GM23338 (cell line): ENCODE measurements at regions not wholly inside any gene's neighbourhood (a gene's known extent, or its start where the extent isn't known, plus 50 kb on each side); places are given as distances from the start of the nearest gene placed in this dataset.
A peak's percentile ranks its signal among the peaks of the same experiment; 100 is the strongest.
"Not testable (repeated sequence)": the region's sequence is repeated elsewhere in the genome, so short reads cannot be mapped to it uniquely, and the experiment has no call there.

Source experiments
- ATAC-seq: fragments of 200-7000 bp; cut with Tn5 transposase; 3 replicates; pipeline ENCODE4 v1.9.1; 2020
- DNase-seq: peaks from one replicate; pipeline ENCODE4 v3.0.0-alpha.2; 2015; ENCODE audit warnings: low spot score
- H2AFZ ChIP-seq: fragments of 200-600 bp; sonication (generic); 2 replicates; pipeline ENCODE4 v1.8.0; 2016; ENCODE audit warnings: antibody characterized with exemption, mild to moderate bottlenecking, moderate library complexity
- H3F3A ChIP-seq: fragments of 200-600 bp; sonication (generic); replicated peaks from 2 replicates; pipeline ENCODE4 v1.8.0; 2017; ENCODE audit warnings: antibody characterized with exemption, mixed run types, low read depth
- H3K27ac ChIP-seq: fragments of 200-600 bp; sonication (generic); 2 replicates; pipeline ENCODE4 v1.6.1; 2016; ENCODE audit warnings: low read depth
- H3K27me3 ChIP-seq: fragments of 200-600 bp; sonication (generic); 2 replicates; pipeline ENCODE4 v1.8.0; 2016; ENCODE audit warnings: mild to moderate bottlenecking, mixed run types, moderate library complexity; ENCODE audit not compliant: insufficient read depth
- H3K36me3 ChIP-seq: fragments of 200-600 bp; sonication (generic); 2 replicates; pipeline ENCODE4 v1.8.0; 2016; ENCODE audit warnings: mild to moderate bottlenecking; ENCODE audit not compliant: insufficient read depth
- H3K4me1 ChIP-seq: fragments of 200-600 bp; sonication (generic); 2 replicates; pipeline ENCODE4 v1.8.0; 2016; ENCODE audit warnings: mild to moderate bottlenecking, moderate library complexity; ENCODE audit not compliant: insufficient read depth
- H3K4me2 ChIP-seq: fragments of 200-600 bp; sonication (generic); 2 replicates; pipeline ENCODE4 v1.7.1; 2017; ENCODE audit warnings: mixed run types
- H3K4me3 ChIP-seq: fragments of 200-600 bp; sonication (generic); 2 replicates; pipeline ENCODE4 v1.6.1; 2016; ENCODE audit warnings: mixed run types
- H3K79me2 ChIP-seq: fragments of 200-600 bp; sonication (generic); replicated peaks from 2 replicates; pipeline ENCODE4 v1.8.0; 2017; ENCODE audit warnings: mild to moderate bottlenecking; ENCODE audit not compliant: insufficient read depth
- H3K9me2 ChIP-seq: fragments of 200-600 bp; sonication (generic); 2 replicates; pipeline ENCODE4 v1.8.0; 2017; ENCODE audit not compliant: insufficient read depth
- H4K20me1 ChIP-seq: fragments of 200-600 bp; sonication (generic); replicated peaks from 2 replicates; pipeline ENCODE4 v1.8.0; 2017; ENCODE audit warnings: mild to moderate bottlenecking; ENCODE audit not compliant: insufficient read depth
- H3K27ac Mint-ChIP-seq: 2 replicates; pipeline ENCODE4 v1.8.0; 2020; ENCODE audit warnings: inconsistent platforms, mild to moderate bottlenecking, moderate library complexity, mixed read lengths
- H3K27me3 Mint-ChIP-seq: 3 replicates; pipeline ENCODE4 v1.8.0; 2022; ENCODE audit warnings: low read depth, mild to moderate bottlenecking, moderate library complexity, mixed read lengths, inconsistent platforms; ENCODE audit not compliant: insufficient read depth, poor library complexity
- H3K36me3 Mint-ChIP-seq: 3 replicates; pipeline ENCODE4 v1.8.0; 2021; ENCODE audit warnings: low read depth, mild to moderate bottlenecking, inconsistent platforms, moderate library complexity, mixed read lengths
- H3K4me1 Mint-ChIP-seq: 3 replicates; pipeline ENCODE4 v1.8.0; 2020; ENCODE audit warnings: mild to moderate bottlenecking, inconsistent platforms, mixed read lengths
- H3K4me3 Mint-ChIP-seq: 3 replicates; pipeline ENCODE4 v1.8.0; 2021; ENCODE audit warnings: moderate library complexity, mild to moderate bottlenecking, inconsistent platforms, mixed read lengths
- H3K9me3 Mint-ChIP-seq: 3 replicates; pipeline ENCODE4 v1.8.0; 2020; ENCODE audit warnings: moderate library complexity, mild to moderate bottlenecking, inconsistent platforms, mixed read lengths
- CREB1 ChIP-seq: fragments of 250-450 bp; sonication (Bioruptor Pico); IDR thresholded peaks from 2 replicates; pipeline ENCODE4 v1.5.0; 2020; ENCODE audit warnings: low read depth, mild to moderate bottlenecking, moderate library complexity
- ETS1 ChIP-seq: IDR thresholded peaks from 2 replicates; pipeline ENCODE4 v1.6.1; 2016; ENCODE audit warnings: antibody characterized with exemption
- EZH2 ChIP-seq: fragments of 200-600 bp; sonication (generic); IDR thresholded peaks from one replicate; pipeline ENCODE4 v1.8.0; 2017; ENCODE audit warnings: antibody characterized with exemption, mild to moderate bottlenecking, low read depth; ENCODE audit not compliant: unreplicated experiment
- JUNB ChIP-seq: IDR thresholded peaks from one replicate; pipeline ENCODE4 v1.6.1; 2016; ENCODE audit warnings: antibody characterized with exemption; ENCODE audit not compliant: unreplicated experiment
- NANOG ChIP-seq: IDR thresholded peaks from 2 replicates; pipeline ENCODE4 v1.6.1; 2016; ENCODE audit warnings: antibody characterized with exemption, borderline replicate concordance
- POLR2AphosphoS5 ChIP-seq: IDR thresholded peaks from 2 replicates; pipeline ENCODE4 v1.6.1; 2016; ENCODE audit warnings: antibody characterized with exemption, low read depth
- ZNF114 ChIP-seq: fragments of 250-450 bp; sonication (Bioruptor Pico); IDR thresholded peaks from 2 replicates; pipeline ENCODE4 v1.5.0; 2020; ENCODE audit warnings: mild to moderate bottlenecking, moderate library complexity
- ZNF462 ChIP-seq: fragments of 250-450 bp; sonication (Bioruptor Pico); IDR thresholded peaks from 2 replicates; pipeline ENCODE4 v1.5.0; 2020; ENCODE audit warnings: mild to moderate bottlenecking, moderate library complexity
- TF ChIP-seq, protein P1 (sequence below), 2 experiments: fragments of 200-600 bp in 1 of 2; sonication (generic) in 1 of 2; conservative IDR thresholded peaks; 2 replicates each; pipeline versions ENCODE4 v1.5.1 to v1.6.1; 2016 to 2017; ENCODE audit warnings: antibody characterized with exemption in 2 of 2, low read depth in 2 of 2, mild to moderate bottlenecking in 2 of 2, moderate library complexity in 1 of 2

DNA sequence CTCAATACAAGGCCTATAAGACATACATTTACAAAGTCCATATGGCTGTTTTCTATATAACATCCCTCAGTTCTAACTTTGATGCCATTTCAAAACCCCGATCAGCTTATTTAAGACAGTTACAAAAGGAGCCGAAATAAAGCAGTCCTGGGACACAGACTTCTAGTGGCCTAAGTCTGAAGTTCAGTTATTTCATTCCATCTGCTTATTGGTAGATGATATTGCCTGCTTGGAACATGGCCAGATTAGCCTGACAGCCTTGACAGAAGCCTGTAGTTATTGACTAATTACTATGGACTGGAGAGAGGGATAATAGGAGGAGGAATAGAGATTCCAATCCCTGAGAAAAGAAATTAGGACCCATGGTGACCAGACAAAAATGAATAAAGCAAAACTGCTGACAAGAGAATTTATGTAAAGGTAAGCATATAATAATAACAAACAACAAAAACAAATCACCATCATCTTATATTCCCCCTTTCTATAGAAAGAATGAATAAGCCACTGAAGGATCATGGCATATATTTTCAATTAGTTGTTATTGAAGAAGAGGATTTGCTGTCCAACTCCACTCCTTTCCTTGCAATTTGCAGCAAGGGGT, 206.3 kb upstream of the TOM1L1 start:
- no peak for ATAC-seq
- Histone ChIP-seq H4K20me1 (no peaks in the 10 kb centered on the region), H3K4me3 (no peak overlapping the region), H3F3A (no peaks in the 10 kb centered on the region), H3K79me2 (no peaks in the 10 kb centered on the region), H3K4me2 (no peak overlapping the region), H3K36me3 (no peaks in the 10 kb centered on the region), H3K27me3 (no peaks in the 10 kb centered on the region), H2AFZ (no peak overlapping the region), H3K4me1 (no peaks in the 10 kb centered on the region), H3K27ac (no peak overlapping the region), H3K9me2 (no peaks in the 10 kb centered on the region)
- Mint-ChIP-seq H3K27me3 (no peaks in the 10 kb centered on the region), H3K36me3 (no peaks in the 10 kb centered on the region), H3K9me3 (peaks cover 3% of the 10 kb centered on the region; the same call in 2 of the 3 replicates), H3K27ac (no peak overlapping the region), H3K4me3 (no peak overlapping the region), H3K4me1 (no peaks in the 10 kb centered on the region)
- TF ChIP-seq NANOG, result no peak
- no peak for TF ChIP-seq ZNF462 (CRISPR knock-in tag)
- TF ChIP-seq EZH2, result no peak
- no peak for TF ChIP-seq POLR2AphosphoS5
- TF ChIP-seq ETS1, result no peak
- no peak for TF ChIP-seq CREB1 (CRISPR knock-in tag)
- TF ChIP-seq JUNB, result no peak
- no peak for TF ChIP-seq ZNF114
- TF ChIP-seq, protein P1, sequence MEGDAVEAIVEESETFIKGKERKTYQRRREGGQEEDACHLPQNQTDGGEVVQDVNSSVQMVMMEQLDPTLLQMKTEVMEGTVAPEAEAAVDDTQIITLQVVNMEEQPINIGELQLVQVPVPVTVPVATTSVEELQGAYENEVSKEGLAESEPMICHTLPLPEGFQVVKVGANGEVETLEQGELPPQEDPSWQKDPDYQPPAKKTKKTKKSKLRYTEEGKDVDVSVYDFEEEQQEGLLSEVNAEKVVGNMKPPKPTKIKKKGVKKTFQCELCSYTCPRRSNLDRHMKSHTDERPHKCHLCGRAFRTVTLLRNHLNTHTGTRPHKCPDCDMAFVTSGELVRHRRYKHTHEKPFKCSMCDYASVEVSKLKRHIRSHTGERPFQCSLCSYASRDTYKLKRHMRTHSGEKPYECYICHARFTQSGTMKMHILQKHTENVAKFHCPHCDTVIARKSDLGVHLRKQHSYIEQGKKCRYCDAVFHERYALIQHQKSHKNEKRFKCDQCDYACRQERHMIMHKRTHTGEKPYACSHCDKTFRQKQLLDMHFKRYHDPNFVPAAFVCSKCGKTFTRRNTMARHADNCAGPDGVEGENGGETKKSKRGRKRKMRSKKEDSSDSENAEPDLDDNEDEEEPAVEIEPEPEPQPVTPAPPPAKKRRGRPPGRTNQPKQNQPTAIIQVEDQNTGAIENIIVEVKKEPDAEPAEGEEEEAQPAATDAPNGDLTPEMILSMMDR (conservative IDR thresholded peaks at IDR 0.05; ENCODE audit: low read depth in 2 of 2), result no peak
- DNase-seq, result peak; percentile 8

- not testable (repeated sequence) for H3K27me3 Mint-ChIP-seq, H3K27ac Mint-ChIP-seq, H3K36me3 ChIP-seq, H3F3A ChIP-seq, ATAC-seq, H3K27ac ChIP-seq, H3K4me1 Mint-ChIP-seq, H3K4me3 ChIP-seq, H3K4me2 ChIP-seq, H3K27me3 ChIP-seq, H3K4me3 Mint-ChIP-seq, H2AFZ ChIP-seq, H4K20me1 ChIP-seq, H3K9me2 ChIP-seq, H3K79me2 ChIP-seq, DNase-seq, H3K36me3 Mint-ChIP-seq, H3K4me1 ChIP-seq
- peaks cover 20% of the 10 kb centered on the region for H3K9me3 Mint-ChIP-seq
Observed at GRCh38 chr17:54712798-54713197, 187.9 kb upstream of the TOM1L1 start.
